ENCODE measurements at regions not wholly inside any gene's neighbourhood (a gene's known extent, or its start where the extent isn't known, plus 50 kb on each side); places are given as distances from the start of the nearest gene placed in this dataset.

- Histone ChIP-seq H3K9ac (ENCODE audit: low read length) (no peak overlapping the region), H3K27ac (ENCODE audit: low read length) (no peak overlapping the region), H2AFZ (ENCODE audit: low read depth, low read length) (no peak overlapping the region), H3K4me3 (ENCODE audit: low read length) (no peak overlapping the region), H4K20me1 (ENCODE audit: insufficient read depth, low read length) (no peaks in the 10 kb centered on the region), H3K4me2 (ENCODE audit: low read length) (no peak overlapping the region), H3K79me2 (ENCODE audit: low read length) (no peaks in the 10 kb centered on the region), H3K9me3 (ENCODE audit: insufficient read depth, low read length) (no peaks in the 10 kb centered on the region), H3K4me1 (ENCODE audit: low read length) (no peaks in the 10 kb centered on the region), H3K36me3 (replicated peaks; ENCODE audit: low read depth, low read length) (no peaks in the 10 kb centered on the region), H3K27me3 (ENCODE audit: low read depth, low read length) (no peaks in the 10 kb centered on the region)
- TF ChIP-seq EZH2phosphoT487 (IDR thresholded peaks at IDR 0.05; ENCODE audit: low read depth) (no peak), CTCF (IDR thresholded peaks at IDR 0.05; ENCODE audit: low read depth, low read length) (no peak)
Observed at GRCh38 chr10:21157664-21158063, 260.6 kb upstream of the NEBL start.

GRCh38 chr10:21150166-21150565 lies 253.1 kb upstream of the NEBL start:
- Histone ChIP-seq H3K4me3 (ENCODE audit: low read length) (no peak overlapping the region), H3K4me2 (ENCODE audit: low read length) (no peak overlapping the region), H3K9ac (ENCODE audit: low read length) (no peak overlapping the region), H3K27me3 (ENCODE audit: low read depth, low read length) (no peaks in the 10 kb centered on the region), H3K9me3 (ENCODE audit: insufficient read depth, low read length) (no peaks in the 10 kb centered on the region), H3K36me3 (replicated peaks; ENCODE audit: low read depth, low read length) (no peaks in the 10 kb centered on the region), H3K79me2 (ENCODE audit: low read length) (no peaks in the 10 kb centered on the region), H3K27ac (ENCODE audit: low read length) (no peak overlapping the region), H4K20me1 (ENCODE audit: insufficient read depth, low read length) (no peaks in the 10 kb centered on the region), H3K4me1 (ENCODE audit: low read length) (no peaks in the 10 kb centered on the region), H2AFZ (ENCODE audit: low read depth, low read length) (no peak overlapping the region)
- TF ChIP-seq EZH2phosphoT487 (IDR thresholded peaks at IDR 0.05; ENCODE audit: low read depth), result no peak
- no peak for TF ChIP-seq CTCF (IDR thresholded peaks at IDR 0.05; ENCODE audit: low read depth, low read length)

DNA sequence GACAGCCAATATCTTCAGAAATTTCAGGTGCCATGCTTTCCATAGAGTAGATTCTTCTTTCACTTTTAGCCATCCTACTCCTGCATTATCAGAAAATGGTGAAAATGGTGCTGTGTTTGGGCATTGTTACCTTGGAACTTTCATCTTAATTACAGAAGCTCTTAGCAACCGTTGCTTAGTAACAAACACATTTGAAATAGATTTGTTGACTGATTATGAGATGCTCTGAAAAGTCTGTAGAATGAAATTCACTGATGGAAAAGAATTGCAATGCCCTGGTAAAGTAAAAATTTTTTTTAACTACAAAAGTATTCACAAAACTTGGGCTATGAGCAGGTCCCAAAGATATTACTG lies 249.3 kb upstream of the NEBL start:
- H3K9me3 ChIP-seq (ENCODE audit: insufficient read depth, low read length), result no peaks in the 10 kb centered on the region
- H3K27me3 ChIP-seq (ENCODE audit: low read depth, low read length), result no peaks in the 10 kb centered on the region
- TF ChIP-seq EZH2phosphoT487 (IDR thresholded peaks at IDR 0.05; ENCODE audit: low read depth) (no peak), CTCF (IDR thresholded peaks at IDR 0.05; ENCODE audit: low read depth, low read length) (no peak)
- H3K36me3 ChIP-seq (replicated peaks; ENCODE audit: low read depth, low read length), result no peaks in the 10 kb centered on the region
- H4K20me1 ChIP-seq (ENCODE audit: insufficient read depth, low read length), result no peaks in the 10 kb centered on the region
- H2AFZ ChIP-seq (ENCODE audit: low read depth, low read length), result no peak overlapping the region
- no peak overlapping the region for H3K4me2 ChIP-seq (ENCODE audit: low read length)
- no peaks in the 10 kb centered on the region for H3K79me2 ChIP-seq (ENCODE audit: low read length)
- no peak overlapping the region for H3K4me3 ChIP-seq (ENCODE audit: low read length)
- no peak overlapping the region for H3K9ac ChIP-seq (ENCODE audit: low read length)
- no peak overlapping the region for H3K27ac ChIP-seq (ENCODE audit: low read length)
- H3K4me1 ChIP-seq (ENCODE audit: low read length), result no peaks in the 10 kb centered on the region

DNA sequence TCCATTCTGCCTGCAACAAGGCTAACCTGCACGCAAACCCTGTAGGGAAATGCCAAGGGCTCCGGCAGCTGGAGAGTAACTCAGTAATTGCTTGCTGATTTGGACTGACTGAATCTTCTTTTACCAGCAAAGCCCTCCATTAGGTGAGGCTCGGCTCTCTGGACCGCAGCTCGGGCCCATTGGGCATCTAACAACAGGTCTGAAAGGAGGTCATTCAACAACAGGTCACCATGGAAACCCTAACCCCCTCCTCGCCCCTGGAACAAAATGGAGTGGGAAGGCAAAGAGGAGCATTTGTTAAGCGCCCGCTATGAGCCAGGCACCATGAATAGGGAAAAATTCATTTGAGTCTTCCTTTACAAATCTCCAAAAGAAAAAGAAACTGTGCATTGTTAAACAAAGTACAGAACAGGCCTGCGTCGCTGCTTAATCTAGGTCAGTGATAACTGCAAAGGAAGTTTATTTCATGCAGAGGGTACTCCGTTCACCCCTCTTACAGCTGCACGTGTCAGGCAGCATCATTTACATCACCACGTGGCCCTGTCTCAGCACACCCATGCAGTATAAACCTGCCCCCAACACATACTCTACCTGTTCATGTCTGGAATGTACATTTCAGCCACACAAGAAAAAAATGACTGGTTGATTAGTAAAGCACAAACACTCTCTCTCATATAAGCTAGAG lies 248.8 kb upstream of the NEBL start:
- no peaks in the 10 kb centered on the region for H3K79me2 ChIP-seq (ENCODE audit: low read length)
- H3K9me3 ChIP-seq (ENCODE audit: insufficient read depth, low read length), result no peaks in the 10 kb centered on the region
- no peaks in the 10 kb centered on the region for H4K20me1 ChIP-seq (ENCODE audit: insufficient read depth, low read length)
- TF ChIP-seq EZH2phosphoT487 (IDR thresholded peaks at IDR 0.05; ENCODE audit: low read depth), result no peak
- TF ChIP-seq CTCF (IDR thresholded peaks at IDR 0.05; ENCODE audit: low read depth, low read length), result no peak
- H3K4me1 ChIP-seq (ENCODE audit: low read length), result no peaks in the 10 kb centered on the region
- H2AFZ ChIP-seq (ENCODE audit: low read depth, low read length), result no peak overlapping the region
- H3K27ac ChIP-seq (ENCODE audit: low read length), result no peak overlapping the region
- no peak overlapping the region for H3K9ac ChIP-seq (ENCODE audit: low read length)
- H3K27me3 ChIP-seq (ENCODE audit: low read depth, low read length), result no peaks in the 10 kb centered on the region
- H3K36me3 ChIP-seq (replicated peaks; ENCODE audit: low read depth, low read length), result no peaks in the 10 kb centered on the region
- no peak overlapping the region for H3K4me2 ChIP-seq (ENCODE audit: low read length)
- H3K4me3 ChIP-seq (ENCODE audit: low read length), result no peak overlapping the region

Data from OCI-LY3 (cell line).